ENCODE measurements at regions not wholly inside any gene's neighbourhood (a gene's known extent, or its start where the extent isn't known, plus 50 kb on each side); places are given as distances from the start of the nearest gene placed in this dataset.

- no peak for TF ChIP-seq CTCF (IDR thresholded peaks at IDR 0.05; ENCODE audit: low read depth, low read length, missing control alignments)
- H3K4me3 ChIP-seq (ENCODE audit: low read depth, low read length), result no peak overlapping the region
- no peak for DNase-seq (ENCODE audit: low read depth)
Observed at GRCh38 chr16:51039638-51040331, 111.3 kb downstream of the SALL1 start.

GRCh38 chr16:51035711-51036110 is 115.4 kb downstream of the SALL1 start:
- no peak for DNase-seq (ENCODE audit: low read depth)
- no peak for TF ChIP-seq CTCF (IDR thresholded peaks at IDR 0.05; ENCODE audit: low read depth, low read length, missing control alignments)
- no peak overlapping the region for H3K4me3 ChIP-seq (ENCODE audit: low read depth, low read length)

GRCh38 chr16:51035110-51035498 is 116.0 kb downstream of the SALL1 start:
- DNase-seq (ENCODE audit: low read depth), result no peak
- no peak overlapping the region for H3K4me3 ChIP-seq (ENCODE audit: low read depth, low read length)
- TF ChIP-seq CTCF (IDR thresholded peaks at IDR 0.05; ENCODE audit: low read depth, low read length, missing control alignments), result no peak

- no peak for DNase-seq (ENCODE audit: low read depth)
- TF ChIP-seq CTCF (IDR thresholded peaks at IDR 0.05; ENCODE audit: low read depth, low read length, missing control alignments), result no peak
- no peak overlapping the region for H3K4me3 ChIP-seq (ENCODE audit: low read depth, low read length)
Observed at GRCh38 chr16:51034481-51035109, 116.5 kb downstream of the SALL1 start.

GRCh38 chr16:51031598-51031997 is 119.5 kb downstream of the SALL1 start:
- H3K4me3 ChIP-seq (ENCODE audit: low read depth, low read length), result no peak overlapping the region
- DNase-seq (ENCODE audit: low read depth), result no peak
- TF ChIP-seq CTCF (IDR thresholded peaks at IDR 0.05; ENCODE audit: low read depth, low read length, missing control alignments), result no peak

- no peak for DNase-seq (ENCODE audit: low read depth)
- H3K4me3 ChIP-seq (ENCODE audit: low read depth, low read length), result no peak overlapping the region
- TF ChIP-seq CTCF (IDR thresholded peaks at IDR 0.05; ENCODE audit: low read depth, low read length, missing control alignments), result no peak
Observed at GRCh38 chr16:51030516-51030915, 120.6 kb downstream of the SALL1 start.
